ENCODE measurements at regions not wholly inside any gene's neighbourhood (a gene's known extent, or its start where the extent isn't known, plus 50 kb on each side); places are given as distances from the start of the nearest gene placed in this dataset.

GRCh38 chr14:89600950-89601826 lies 184.2 kb upstream of the FOXN3 start:
- DNase-seq, result no peak

GRCh38 chr14:89600029-89600428 lies 183.0 kb upstream of the FOXN3 start:
- no peak for DNase-seq

GRCh38 chr14:89598548-89599186 lies 181.6 kb upstream of the FOXN3 start:
- DNase-seq, result no peak

GRCh38 chr14:89592961-89593360 lies 175.9 kb upstream of the FOXN3 start:
- DNase-seq, result no peak

GRCh38 chr14:89589400-89590118 lies 172.5 kb upstream of the FOXN3 start:
- DNase-seq, result peak; percentile 27

- no peak for DNase-seq
Observed at GRCh38 chr14:89588840-89589296, 171.8 kb upstream of the FOXN3 start.

- DNase-seq, result no peak
Observed at GRCh38 chr14:89588016-89588415, 171.0 kb upstream of the FOXN3 start.

GRCh38 chr14:89587136-89587420 lies 170.0 kb upstream of the FOXN3 start:
- DNase-seq, result no peak

GRCh38 chr14:89586258-89587135 lies 169.5 kb upstream of the FOXN3 start:
- DNase-seq, result peak; percentile 4

GRCh38 chr14:89578156-89578555 lies 161.1 kb upstream of the FOXN3 start:
- DNase-seq, result peak; percentile 10

GRCh38 chr14:89576960-89577359 lies 159.9 kb upstream of the FOXN3 start:
- DNase-seq, result no peak

GRCh38 chr14:89576145-89576927 lies 159.3 kb upstream of the FOXN3 start:
- no peak for DNase-seq

- DNase-seq, result no peak
Observed at GRCh38 chr14:89575386-89576061, 158.5 kb upstream of the FOXN3 start.

GRCh38 chr14:89574420-89574819 lies 157.4 kb upstream of the FOXN3 start:
- DNase-seq, result no peak

- no peak for DNase-seq
Observed at GRCh38 chr14:89573399-89573657, 156.3 kb upstream of the FOXN3 start.

GRCh38 chr14:89572596-89573398 lies 155.8 kb upstream of the FOXN3 start:
- no peak for DNase-seq

- no peak for DNase-seq
Observed at GRCh38 chr14:89571491-89571890, 154.5 kb upstream of the FOXN3 start.

GRCh38 chr14:89566644-89567415 lies 149.8 kb upstream of the FOXN3 start:
- DNase-seq, result no peak

- DNase-seq, result no peak
Observed at GRCh38 chr14:89566180-89566579, 149.1 kb upstream of the FOXN3 start.

- DNase-seq, result no peak
Observed at GRCh38 chr14:89565607-89566006, 148.6 kb upstream of the FOXN3 start.
